GM21360 (cell line): ENCODE measurements at regions not wholly inside any gene's neighbourhood (a gene's known extent, or its start where the extent isn't known, plus 50 kb on each side); places are given as distances from the start of the nearest gene placed in this dataset.

Experiments
- ATAC-seq: cut with Tn5 transposase; IDR thresholded peaks from one replicate; pipeline ENCODE4 v1.9.1; 2021; ENCODE audit warnings: mild to moderate bottlenecking, moderate library complexity; ENCODE audit not compliant: unreplicated experiment

GRCh38 chr18:6644836-6645627 lies 84.5 kb upstream of the ARHGAP28 start:
- ATAC-seq: no peak

- ATAC-seq: no peak
Observed at GRCh38 chr18:6646801-6647200, 82.7 kb upstream of the ARHGAP28 start.

GRCh38 chr18:6648581-6648980 lies 80.9 kb upstream of the ARHGAP28 start:
- ATAC-seq: no peak

GRCh38 chr18:6649421-6650126 lies 79.9 kb upstream of the ARHGAP28 start:
- ATAC-seq: no peak

- ATAC-seq: no peak
Observed at GRCh38 chr18:6650127-6650507, 79.4 kb upstream of the ARHGAP28 start.

GRCh38 chr18:6650747-6651146 lies 78.8 kb upstream of the ARHGAP28 start:
- ATAC-seq: no peak

- no peak for ATAC-seq
Observed at GRCh38 chr18:6652098-6652497, 77.4 kb upstream of the ARHGAP28 start.

GRCh38 chr18:6653880-6654279 lies 75.6 kb upstream of the ARHGAP28 start:
- no peak for ATAC-seq

- ATAC-seq: no peak
Observed at GRCh38 chr18:6659963-6660725, 69.4 kb upstream of the ARHGAP28 start.

GRCh38 chr18:6661692-6662415 lies 67.7 kb upstream of the ARHGAP28 start:
- no peak for ATAC-seq

- no peak for ATAC-seq
Observed at GRCh38 chr18:6666012-6666685, 63.4 kb upstream of the ARHGAP28 start.

GRCh38 chr18:6668836-6669235 lies 60.7 kb upstream of the ARHGAP28 start:
- no peak for ATAC-seq

GRCh38 chr18:6672821-6673308 lies 56.7 kb upstream of the ARHGAP28 start:
- ATAC-seq: no peak

GRCh38 chr18:6677086-6677485 lies 52.4 kb upstream of the ARHGAP28 start:
- no peak for ATAC-seq

- no peak for ATAC-seq
Observed at GRCh38 chr18:6679201-6679600, 50.3 kb upstream of the ARHGAP28 start.
